ENCODE measurements at regions not wholly inside any gene's neighbourhood (a gene's known extent, or its start where the extent isn't known, plus 50 kb on each side); places are given as distances from the start of the nearest gene placed in this dataset.

DNA sequence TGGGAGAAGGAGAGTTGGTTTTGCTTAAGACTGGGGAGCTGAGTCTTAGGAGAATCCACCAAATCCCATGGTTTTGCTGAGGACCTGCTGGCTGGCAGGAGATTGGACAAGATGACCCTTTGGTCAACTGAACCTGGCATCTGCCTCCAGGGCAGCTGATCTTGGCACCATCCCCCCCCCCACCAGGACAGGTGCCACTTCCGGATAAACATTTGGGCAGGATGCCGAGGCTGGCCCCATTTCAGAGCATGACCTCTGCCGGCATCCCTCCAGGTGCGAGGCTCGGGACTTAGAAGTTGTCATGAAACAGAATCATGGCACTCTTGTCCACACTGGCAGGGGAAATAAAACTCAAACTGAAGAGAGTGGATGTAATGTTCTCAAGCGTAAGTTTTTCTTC, 165.6 kb downstream of the MACROH2A1 start:
- no peak overlapping the region for H3K4me3 ChIP-seq (ENCODE audit: low read length)
- TF ChIP-seq, protein P1, sequence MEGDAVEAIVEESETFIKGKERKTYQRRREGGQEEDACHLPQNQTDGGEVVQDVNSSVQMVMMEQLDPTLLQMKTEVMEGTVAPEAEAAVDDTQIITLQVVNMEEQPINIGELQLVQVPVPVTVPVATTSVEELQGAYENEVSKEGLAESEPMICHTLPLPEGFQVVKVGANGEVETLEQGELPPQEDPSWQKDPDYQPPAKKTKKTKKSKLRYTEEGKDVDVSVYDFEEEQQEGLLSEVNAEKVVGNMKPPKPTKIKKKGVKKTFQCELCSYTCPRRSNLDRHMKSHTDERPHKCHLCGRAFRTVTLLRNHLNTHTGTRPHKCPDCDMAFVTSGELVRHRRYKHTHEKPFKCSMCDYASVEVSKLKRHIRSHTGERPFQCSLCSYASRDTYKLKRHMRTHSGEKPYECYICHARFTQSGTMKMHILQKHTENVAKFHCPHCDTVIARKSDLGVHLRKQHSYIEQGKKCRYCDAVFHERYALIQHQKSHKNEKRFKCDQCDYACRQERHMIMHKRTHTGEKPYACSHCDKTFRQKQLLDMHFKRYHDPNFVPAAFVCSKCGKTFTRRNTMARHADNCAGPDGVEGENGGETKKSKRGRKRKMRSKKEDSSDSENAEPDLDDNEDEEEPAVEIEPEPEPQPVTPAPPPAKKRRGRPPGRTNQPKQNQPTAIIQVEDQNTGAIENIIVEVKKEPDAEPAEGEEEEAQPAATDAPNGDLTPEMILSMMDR (conservative IDR thresholded peaks at IDR 0.05; ENCODE audit: low read depth, low read length), result no peak
- DNase-seq (ENCODE audit: low read depth), result no peak

DNA sequence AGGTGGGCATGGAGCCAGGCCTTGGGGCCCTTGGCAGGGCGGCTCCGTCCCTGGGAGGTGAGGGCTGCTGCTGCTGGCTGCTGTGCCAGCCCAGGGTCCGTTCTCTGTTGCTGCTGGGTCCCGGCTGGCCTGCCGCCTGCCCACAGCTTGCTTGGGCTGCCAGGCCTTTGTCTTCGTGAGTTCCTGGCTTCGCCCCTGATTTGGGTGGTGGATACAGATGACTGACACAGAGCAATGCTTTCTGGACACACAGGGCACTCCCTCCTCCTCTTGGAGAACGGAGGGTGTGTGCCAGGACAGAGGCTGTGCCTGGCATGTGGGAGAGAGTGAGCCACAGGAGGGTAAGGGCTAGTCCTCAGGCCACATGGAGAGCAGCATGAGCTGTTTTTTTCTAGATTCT, 166.1 kb downstream of the MACROH2A1 start:
- DNase-seq (ENCODE audit: low read depth), result no peak
- TF ChIP-seq, protein P1 (conservative IDR thresholded peaks at IDR 0.05; ENCODE audit: low read depth, low read length), result no peak
- H3K4me3 ChIP-seq (ENCODE audit: low read length), result no peak overlapping the region

DNA sequence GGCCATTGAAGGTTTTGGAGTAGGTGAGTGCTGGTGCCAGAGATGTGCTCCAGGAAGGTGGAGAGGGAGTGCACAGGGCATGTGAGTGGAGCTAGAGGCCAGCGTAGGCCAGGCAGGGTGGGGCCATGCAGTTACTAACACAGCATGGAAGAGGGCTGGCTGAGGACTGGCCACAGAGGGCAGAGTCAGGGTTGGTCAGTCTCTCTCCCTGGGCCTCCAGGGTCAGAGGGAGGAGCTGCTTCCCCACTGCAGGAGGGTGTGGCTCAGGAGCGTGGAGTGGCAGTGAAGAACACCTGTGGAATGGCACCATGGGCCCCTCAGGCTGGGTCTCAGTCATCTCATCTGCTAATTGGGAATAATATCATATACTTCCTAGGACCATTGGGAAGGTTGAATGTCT, 167.7 kb downstream of the MACROH2A1 start:
- no peak overlapping the region for H3K4me3 ChIP-seq (ENCODE audit: low read length)
- TF ChIP-seq, protein P1 (conservative IDR thresholded peaks at IDR 0.05; ENCODE audit: low read depth, low read length), result no peak
- DNase-seq (ENCODE audit: low read depth), result no peak

DNA sequence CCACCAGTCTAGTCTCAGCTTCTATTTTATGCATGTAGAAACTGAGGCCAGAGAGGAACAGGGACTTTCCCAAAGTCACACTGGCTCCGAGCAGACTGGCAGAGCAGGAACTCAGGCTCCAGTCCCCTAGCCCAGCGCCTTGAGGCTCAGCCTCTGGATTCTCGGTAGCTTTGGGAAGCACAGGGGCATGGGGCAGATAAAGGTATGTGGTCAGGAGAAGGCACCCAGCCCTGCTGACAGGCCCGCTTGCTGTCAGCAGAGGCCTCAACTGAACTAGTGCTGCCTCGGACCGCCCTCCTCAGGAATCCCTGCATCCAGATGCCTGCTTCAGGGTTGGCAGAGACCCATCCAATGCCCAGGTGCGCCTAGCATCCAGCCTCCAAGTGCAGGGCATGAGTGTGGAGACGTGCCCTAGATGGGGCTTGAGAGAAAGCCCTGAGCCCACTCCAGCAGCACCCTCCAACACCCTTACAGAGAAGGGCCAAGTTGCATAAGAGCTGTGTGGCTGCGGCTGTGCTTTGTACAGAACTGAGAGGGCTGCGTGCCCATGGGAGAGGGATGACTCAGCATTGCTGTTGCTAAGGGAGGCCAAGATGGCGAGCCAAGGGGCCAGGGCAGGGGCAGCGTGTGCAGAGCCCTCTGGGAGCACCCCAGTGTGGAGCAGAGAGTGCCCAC, 168.6 kb downstream of the MACROH2A1 start:
- DNase-seq (ENCODE audit: low read depth), result no peak
- TF ChIP-seq, protein P1 (conservative IDR thresholded peaks at IDR 0.05; ENCODE audit: low read depth, low read length), result no peak
- H3K4me3 ChIP-seq (ENCODE audit: low read length), result no peak overlapping the region

DNA sequence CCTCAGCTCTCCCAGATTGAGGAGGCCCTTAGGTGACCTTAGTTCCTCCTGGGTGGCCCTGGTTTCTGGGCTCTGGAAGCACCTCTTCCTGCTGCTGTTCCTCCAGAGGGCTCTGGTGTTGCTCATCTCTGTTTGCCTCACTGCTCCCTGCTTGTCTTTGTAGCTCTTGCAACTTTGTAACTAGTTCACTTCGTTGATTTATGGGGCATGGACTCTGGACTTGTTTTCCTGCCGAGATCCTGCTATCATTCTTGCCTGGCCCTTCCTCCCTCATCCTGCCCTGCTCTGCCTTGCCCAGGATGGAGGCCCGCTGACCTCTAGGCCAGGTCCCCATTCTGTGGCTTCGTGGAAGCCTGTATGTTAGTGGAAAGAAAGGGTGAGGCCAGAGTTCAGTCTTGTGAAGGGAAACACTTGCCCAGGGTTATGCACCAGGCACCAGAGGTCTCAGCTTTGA, 169.3 kb downstream of the MACROH2A1 start:
- no peak for DNase-seq (ENCODE audit: low read depth)
- no peak overlapping the region for H3K4me3 ChIP-seq (ENCODE audit: low read length)
- TF ChIP-seq, protein P1 (conservative IDR thresholded peaks at IDR 0.05; ENCODE audit: low read depth, low read length), result no peak

DNA sequence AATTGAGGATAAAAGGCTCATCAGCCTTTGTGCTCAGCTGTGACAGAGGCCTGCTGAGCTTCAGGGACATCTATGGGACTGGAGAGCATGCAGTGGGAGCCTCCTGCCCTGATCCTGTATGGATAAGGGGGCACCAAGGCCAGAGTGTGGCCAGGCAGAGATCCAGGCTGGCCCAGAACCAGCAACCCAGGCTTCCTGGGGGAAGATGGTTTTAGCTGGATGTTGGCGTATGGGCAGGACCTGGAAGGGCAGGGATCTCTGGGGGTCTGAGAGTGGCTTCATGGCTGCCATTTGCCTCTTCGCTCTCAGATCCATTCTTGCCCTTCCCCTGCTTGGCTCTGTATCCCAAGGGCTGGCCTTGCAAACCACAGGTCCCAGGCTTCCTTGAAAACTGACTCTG, 169.9 kb downstream of the MACROH2A1 start:
- H3K4me3 ChIP-seq (ENCODE audit: low read length), result no peak overlapping the region
- TF ChIP-seq, protein P1 (conservative IDR thresholded peaks at IDR 0.05; ENCODE audit: low read depth, low read length), result no peak
- DNase-seq (ENCODE audit: low read depth), result no peak

DNA sequence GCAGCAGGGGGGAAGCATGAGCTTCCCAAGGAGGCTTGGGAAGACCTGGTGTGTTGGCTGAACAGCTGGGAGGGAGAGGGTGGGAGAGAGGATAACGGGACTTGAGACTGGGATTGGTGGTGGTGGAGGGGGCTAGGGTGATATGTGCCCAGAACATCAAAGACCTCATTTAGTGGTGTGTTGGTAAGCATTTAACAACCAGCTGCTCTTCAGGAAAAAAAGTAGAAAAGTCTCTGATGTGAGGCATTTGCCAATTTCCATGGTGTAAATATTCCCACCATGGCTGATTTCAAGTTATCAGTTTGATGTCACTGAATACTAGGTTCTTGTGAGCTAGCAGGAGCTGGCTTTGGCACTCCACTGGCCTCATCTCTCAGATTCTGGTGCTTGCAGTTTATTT, 170.8 kb downstream of the MACROH2A1 start:
- no peak overlapping the region for H3K4me3 ChIP-seq (ENCODE audit: low read length)
- no peak for DNase-seq (ENCODE audit: low read depth)
- TF ChIP-seq, protein P1 (conservative IDR thresholded peaks at IDR 0.05; ENCODE audit: low read depth, low read length), result no peak

All from retinal pigment epithelial cell (primary cell).